Caco-2 (cell line): ENCODE measurements at regions not wholly inside any gene's neighbourhood (a gene's known extent, or its start where the extent isn't known, plus 50 kb on each side); places are given as distances from the start of the nearest gene placed in this dataset.

Experiments used
- BruUV-seq: library from RNA; stranded (reverse); fragments of 400-500 nt; replicated peaks from 2 replicates; lab custom pipeline; 2021; lab: Mats Ljungman, UMichigan
- CTCF ChIA-PET: fragments of 300-600 bp; sonication (Branson Sonifier 250); formaldehyde crosslinking; loops from one replicate; lab custom pipeline; 2022; ENCODE audit warnings: antibody characterized with exemption; lab: Charles Lee
- POLR2A ChIA-PET: fragments of 300-600 bp; sonication (Branson Sonifier 250); formaldehyde crosslinking; loops from one replicate; lab custom pipeline; 2022; ENCODE audit warnings: antibody characterized with exemption; lab: Charles Lee
- DNase-seq, 2 experiments: peaks; one replicate each; pipeline versions ENCODE4 v3.0.0 to v3.0.0-alpha.2; 2020 to 2022
- H3K27me3 ChIP-seq: replicated peaks from 2 replicates; pipeline ENCODE4 v1.6.0; 2011; ENCODE audit warnings: low read length; ENCODE audit not compliant: control insufficient read depth, insufficient read depth
- H3K36me3 ChIP-seq: 2 replicates; pipeline ENCODE4 v1.5.1; 2011; ENCODE audit warnings: low read length; ENCODE audit not compliant: control insufficient read depth, insufficient read depth
- H3K4me1 ChIP-seq: fragments of 250-450 bp; sonication (Bioruptor Pico); 2 replicates; pipeline ENCODE4 v1.5.1; 2020; ENCODE audit warnings: mild to moderate bottlenecking
- H3K4me3 ChIP-seq: 2 replicates; pipeline ENCODE4 v1.5.1; 2011; ENCODE audit warnings: low read depth, mild to moderate bottlenecking, control low read depth, low read length
- H3K9me3 ChIP-seq: fragments of 250-450 bp; sonication (Bioruptor Pico); 2 replicates; pipeline ENCODE4 v1.5.1; 2020; ENCODE audit warnings: mild to moderate bottlenecking, moderate library complexity
- H3K27ac Mint-ChIP-seq: one replicate; pipeline ENCODE4 v1.8.0; 2022; ENCODE audit warnings: mixed read lengths; ENCODE audit not compliant: unreplicated experiment
- H3K27me3 Mint-ChIP-seq: one replicate; pipeline ENCODE4 v1.8.0; 2022; ENCODE audit warnings: mixed read lengths; ENCODE audit not compliant: insufficient read depth, unreplicated experiment
- H3K36me3 Mint-ChIP-seq: one replicate; pipeline ENCODE4 v1.8.0; 2022; ENCODE audit warnings: mild to moderate bottlenecking, mixed read lengths; ENCODE audit not compliant: insufficient read depth, unreplicated experiment
- H3K4me1 Mint-ChIP-seq: one replicate; pipeline ENCODE4 v1.8.0; 2022; ENCODE audit warnings: low read depth, mixed read lengths; ENCODE audit not compliant: unreplicated experiment
- H3K4me3 Mint-ChIP-seq: one replicate; pipeline ENCODE4 v1.8.0; 2022; ENCODE audit warnings: mild to moderate bottlenecking, moderate library complexity, mixed read lengths; ENCODE audit not compliant: unreplicated experiment
- H3K9me3 Mint-ChIP-seq: one replicate; pipeline ENCODE4 v1.8.0; 2022; ENCODE audit warnings: mixed read lengths; ENCODE audit not compliant: unreplicated experiment
- CTCF ChIP-seq, 2 experiments: fragments of 200-600 bp in 1 of 2; IDR thresholded peaks; 1 replicate in 1 of 2; 2 replicates in 1 of 2; pipeline versions ENCODE4 v1.5.1 to v1.8.0; 2011 to 2022; ENCODE audit warnings: antibody characterized with exemption in 1 of 2, control low read depth in 1 of 2, inconsistent platforms in 1 of 2, low read depth in 1 of 2, low read length in 1 of 2, mild to moderate bottlenecking in 1 of 2, moderate library complexity in 1 of 2; ENCODE audit not compliant: insufficient read depth in 1 of 2, severe bottlenecking in 1 of 2, unreplicated experiment in 1 of 2
- intact Hi-C: fragments of 100-400 bp; cut with micrococcal nuclease; formaldehyde crosslinking; loops from one replicate; pipeline ENCODE4 v1.10.0; 2022; ENCODE audit not compliant: unreplicated experiment

DNA sequence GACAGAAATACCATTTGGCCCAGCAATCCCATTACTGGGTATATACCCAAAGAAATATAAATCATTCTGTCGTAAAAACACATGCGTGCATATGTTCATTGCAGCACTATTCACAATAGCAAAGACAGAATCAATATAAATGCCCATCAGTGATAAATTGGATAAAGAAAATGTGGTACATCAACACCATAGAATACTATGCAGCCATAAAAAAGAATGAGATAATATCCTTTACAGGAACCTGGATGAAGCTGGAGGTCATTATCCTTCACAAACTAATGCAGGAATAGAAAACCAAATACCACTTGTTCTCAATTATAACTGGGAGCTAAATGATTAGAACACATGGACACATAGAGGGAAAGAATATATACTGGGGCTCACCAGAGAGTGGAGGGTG, 109.6 kb upstream of the SLC35F3 start:
- Histone ChIP-seq H3K4me1 (no peaks in the 10 kb centered on the region), H3K36me3 (no peaks in the 10 kb centered on the region), H3K9me3 (no peaks in the 10 kb centered on the region), H3K27me3 (no peaks in the 10 kb centered on the region), H3K4me3 (no peak overlapping the region)
- Mint-ChIP-seq H3K36me3 (no peaks in the 10 kb centered on the region), H3K27ac (no peak overlapping the region), H3K27me3 (peaks cover 3% of the 10 kb centered on the region), H3K9me3 (peaks cover 11% of the 10 kb centered on the region), H3K4me3 (no peak overlapping the region), H3K4me1 (no peaks in the 10 kb centered on the region)
- intact Hi-C loops, result no loop called here
- DNase-seq, result no peak
- CTCF ChIA-PET, result no interaction called here
- BruUV-seq, result no TSS peak
- POLR2A ChIA-PET, result no interaction called here
- TF ChIP-seq CTCF (IDR thresholded peaks at IDR 0.05; ENCODE audit: insufficient read depth in 1 of 2, low read depth in 1 of 2, low read length in 1 of 2, severe bottlenecking in 1 of 2, unreplicated experiment in 1 of 2), result no peak

DNA sequence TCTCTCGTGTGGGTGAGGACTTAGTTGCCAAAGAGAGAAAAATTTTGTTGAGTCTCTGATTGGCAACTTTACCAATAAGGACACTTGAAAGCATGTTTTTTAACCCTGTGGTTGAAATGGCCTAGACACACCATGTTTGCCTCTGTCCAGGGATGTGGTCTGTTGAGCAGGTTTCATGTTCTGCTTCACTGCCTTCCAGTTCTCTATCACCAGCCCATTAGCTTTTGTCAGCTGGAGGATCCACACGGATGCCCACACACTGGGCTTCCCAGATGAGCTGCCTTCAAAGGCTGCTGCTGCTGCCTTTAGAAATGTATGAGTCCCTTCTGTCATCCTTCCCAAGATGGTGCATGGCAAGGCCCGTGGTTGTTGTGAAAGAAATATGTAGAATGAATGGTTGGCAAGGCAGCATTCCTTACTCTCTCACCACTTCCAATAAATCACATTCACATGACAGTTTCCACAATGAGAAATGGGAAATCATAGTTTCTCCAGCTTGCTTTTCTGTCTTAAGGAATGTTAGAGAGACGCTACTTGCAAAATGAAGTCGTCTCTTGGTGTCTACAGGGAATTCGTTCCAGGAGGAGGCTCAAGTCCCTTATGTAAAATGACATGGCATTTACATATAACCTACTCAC, 108.2 kb upstream of the SLC35F3 start:
- Mint-ChIP-seq H3K36me3 (no peaks in the 10 kb centered on the region), H3K27me3 (peaks cover 3% of the 10 kb centered on the region), H3K4me3 (no peak overlapping the region), H3K4me1 (no peaks in the 10 kb centered on the region), H3K27ac (no peak overlapping the region), H3K9me3 (peaks cover 11% of the 10 kb centered on the region)
- no peaks in the 10 kb centered on the region for H3K4me1 ChIP-seq
- no peak for TF ChIP-seq CTCF (IDR thresholded peaks at IDR 0.05; ENCODE audit: insufficient read depth in 1 of 2, low read depth in 1 of 2, low read length in 1 of 2, severe bottlenecking in 1 of 2, unreplicated experiment in 1 of 2)
- ChIA-PET POLR2A (no interaction called here), CTCF (no interaction called here)
- no peak overlapping the region for H3K4me3 ChIP-seq
- no peaks in the 10 kb centered on the region for H3K9me3 ChIP-seq
- BruUV-seq, result no TSS peak
- intact Hi-C loops, result no loop called here
- no peaks in the 10 kb centered on the region for H3K27me3 ChIP-seq
- no peak for DNase-seq
- H3K36me3 ChIP-seq, result no peaks in the 10 kb centered on the region

GRCh38 chr1:233802611-233803010, 101.9 kb upstream of the SLC35F3 start:
- Histone ChIP-seq H3K4me1 (no peaks in the 10 kb centered on the region), H3K27me3 (no peaks in the 10 kb centered on the region), H3K9me3 (0 out of 2 replicates have a peak, but pooled peaks cover 3% of the 10 kb centered on the region), H3K4me3 (no peak overlapping the region), H3K36me3 (no peaks in the 10 kb centered on the region)
- Mint-ChIP-seq H3K9me3 (peaks cover 21% of the 10 kb centered on the region), H3K27me3 (peaks cover 3% of the 10 kb centered on the region), H3K4me1 (no peaks in the 10 kb centered on the region), H3K36me3 (no peaks in the 10 kb centered on the region), H3K27ac (no peak overlapping the region), H3K4me3 (no peak overlapping the region)
- TF ChIP-seq CTCF (IDR thresholded peaks at IDR 0.05; ENCODE audit: insufficient read depth in 1 of 2, low read depth in 1 of 2, low read length in 1 of 2, severe bottlenecking in 1 of 2, unreplicated experiment in 1 of 2), result no peak
- BruUV-seq, result no TSS peak
- intact Hi-C loops, result no loop called here
- no peak for DNase-seq
- POLR2A ChIA-PET, result no interaction called here
- CTCF ChIA-PET, result no interaction called here
